ENCODE measurements at regions not wholly inside any gene's neighbourhood (a gene's known extent, or its start where the extent isn't known, plus 50 kb on each side); places are given as distances from the start of the nearest gene placed in this dataset.
"Not testable (repeated sequence)": the region's sequence is repeated elsewhere in the genome, so short reads cannot be mapped to it uniquely, and the experiment has no call there.

GRCh38 chr11:122401581-122401980 lies 253.9 kb upstream of the UBASH3B start:
- not testable (repeated sequence) for DNase-seq (ENCODE audit: low read depth in 4 of 4, low spot score in 1 of 4)

- DNase-seq (ENCODE audit: low read depth in 4 of 4, low spot score in 1 of 4): no peak
Measured at GRCh38 chr11:122399375-122399774, 256.1 kb upstream of the UBASH3B start.

- DNase-seq (ENCODE audit: low read depth in 4 of 4, low spot score in 1 of 4): no peak
Measured at GRCh38 chr11:122398851-122399250, 256.7 kb upstream of the UBASH3B start.

GRCh38 chr11:122398167-122398566 lies 257.4 kb upstream of the UBASH3B start:
- DNase-seq (ENCODE audit: low read depth in 4 of 4, low spot score in 1 of 4): no peak

GRCh38 chr11:122395282-122395681 lies 260.2 kb upstream of the UBASH3B start:
- DNase-seq (ENCODE audit: low read depth in 4 of 4, low spot score in 1 of 4): no peak

- DNase-seq (ENCODE audit: low read depth in 4 of 4, low spot score in 1 of 4): no peak
Measured at GRCh38 chr11:122394313-122394712, 261.2 kb upstream of the UBASH3B start.

GRCh38 chr11:122393209-122393860 lies 262.2 kb upstream of the UBASH3B start:
- no peak for DNase-seq (ENCODE audit: low read depth in 4 of 4, low spot score in 1 of 4)

GRCh38 chr11:122392508-122392907 lies 263.0 kb upstream of the UBASH3B start:
- DNase-seq (ENCODE audit: low read depth in 4 of 4, low spot score in 1 of 4): no peak

GRCh38 chr11:122391049-122391448 lies 264.5 kb upstream of the UBASH3B start:
- no peak for DNase-seq (ENCODE audit: low read depth in 4 of 4, low spot score in 1 of 4)

- DNase-seq (ENCODE audit: low read depth in 4 of 4, low spot score in 1 of 4): no peak
Measured at GRCh38 chr11:122383186-122383585, 267.2 kb upstream of the BLID start.

GRCh38 chr11:122375687-122376399 lies 259.8 kb upstream of the BLID start:
- no peak for DNase-seq (ENCODE audit: low read depth in 4 of 4, low spot score in 1 of 4)

GRCh38 chr11:122368796-122369195 lies 252.8 kb upstream of the BLID start:
- DNase-seq (ENCODE audit: low read depth in 4 of 4, low spot score in 1 of 4): no peak

- DNase-seq (ENCODE audit: low read depth in 4 of 4, low spot score in 1 of 4): no peak
Measured at GRCh38 chr11:122367809-122368231, 251.8 kb upstream of the BLID start.

GRCh38 chr11:122365610-122366360 lies 249.8 kb upstream of the BLID start:
- DNase-seq (ENCODE audit: low read depth in 4 of 4, low spot score in 1 of 4): no peak

GRCh38 chr11:122363296-122363695 lies 247.3 kb upstream of the BLID start:
- DNase-seq (ENCODE audit: low read depth in 4 of 4, low spot score in 1 of 4): no peak

- no peak for DNase-seq (ENCODE audit: low read depth in 4 of 4, low spot score in 1 of 4)
Measured at GRCh38 chr11:122362381-122362780, 246.4 kb upstream of the BLID start.

GRCh38 chr11:122360875-122361274 lies 244.9 kb upstream of the BLID start:
- no peak for DNase-seq (ENCODE audit: low read depth in 4 of 4, low spot score in 1 of 4)

GRCh38 chr11:122359081-122359571 lies 243.1 kb upstream of the BLID start:
- no peak for DNase-seq (ENCODE audit: low read depth in 4 of 4, low spot score in 1 of 4)

- no peak for DNase-seq (ENCODE audit: low read depth in 4 of 4, low spot score in 1 of 4)
Measured at GRCh38 chr11:122358292-122358691, 242.3 kb upstream of the BLID start.

- DNase-seq (ENCODE audit: low read depth in 4 of 4, low spot score in 1 of 4): no peak
Measured at GRCh38 chr11:122355968-122356367, 240.0 kb upstream of the BLID start.

- DNase-seq (ENCODE audit: low read depth in 4 of 4, low spot score in 1 of 4): no peak
Measured at GRCh38 chr11:122354025-122354697, 238.1 kb upstream of the BLID start.

All from stimulated activated CD4-positive, alpha-beta T cell treated with anti-CD3 and anti-CD28 coated beads, Interleukin-1b, Interleukin-23, amount 100 ng/mL, for 24 hours (primary cell).